Neural crest cell (in vitro differentiated cells): ENCODE measurements at regions not wholly inside any gene's neighbourhood (a gene's known extent, or its start where the extent isn't known, plus 50 kb on each side); places are given as distances from the start of the nearest gene placed in this dataset.

Experiments used
- DNase-seq: peaks from one replicate; pipeline ENCODE4 v3.0.0; 2021; ENCODE audit warnings: low read depth, mixed read lengths, low spot score
- H3K27ac Mint-ChIP-seq: one replicate; pipeline ENCODE4 v1.8.0; 2021; ENCODE audit warnings: mild to moderate bottlenecking, mixed read lengths; ENCODE audit not compliant: unreplicated experiment
- H3K27me3 Mint-ChIP-seq: 2 replicates; pipeline ENCODE4 v1.8.0; 2021; ENCODE audit warnings: low read depth, mild to moderate bottlenecking, mixed read lengths
- H3K36me3 Mint-ChIP-seq: 2 replicates; pipeline ENCODE4 v1.8.0; 2021; ENCODE audit warnings: low read depth, mild to moderate bottlenecking, mixed read lengths
- H3K4me1 Mint-ChIP-seq: 2 replicates; pipeline ENCODE4 v1.8.0; 2021; ENCODE audit warnings: mixed read lengths
- H3K4me3 Mint-ChIP-seq: one replicate; pipeline ENCODE4 v1.8.0; 2021; ENCODE audit warnings: mild to moderate bottlenecking, mixed read lengths
- H3K9me3 Mint-ChIP-seq: 2 replicates; pipeline ENCODE4 v1.8.0; 2021; ENCODE audit warnings: mixed read lengths
- TF ChIP-seq, protein P1 (sequence below): fragments of 200-600 bp; sonication (generic); conservative IDR thresholded peaks from 2 replicates; pipeline ENCODE4 v1.5.0; 2021; ENCODE audit warnings: antibody characterized with exemption, mild to moderate bottlenecking

DNA sequence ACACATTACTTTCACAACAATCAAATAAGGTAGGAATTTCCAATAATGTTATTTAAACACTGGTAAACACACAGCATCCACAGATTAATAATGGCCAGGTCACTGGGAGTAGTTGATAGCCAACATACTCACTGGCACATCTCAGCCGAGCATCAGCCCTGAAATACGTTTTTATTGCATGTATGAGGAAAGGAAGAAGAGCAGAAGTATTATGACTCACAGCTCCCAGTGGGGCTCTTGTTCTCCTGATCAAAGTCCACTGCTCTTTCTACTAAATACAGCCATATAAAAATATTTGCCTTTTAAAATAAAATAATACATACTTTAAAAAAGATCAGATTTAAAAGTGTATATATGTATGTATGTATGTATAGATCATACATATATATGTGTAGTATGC, 999.6 kb downstream of the SUCLG1 start:
- Mint-ChIP-seq H3K4me3 (no peak overlapping the region), H3K27me3 (no peaks in the 10 kb centered on the region)

DNA sequence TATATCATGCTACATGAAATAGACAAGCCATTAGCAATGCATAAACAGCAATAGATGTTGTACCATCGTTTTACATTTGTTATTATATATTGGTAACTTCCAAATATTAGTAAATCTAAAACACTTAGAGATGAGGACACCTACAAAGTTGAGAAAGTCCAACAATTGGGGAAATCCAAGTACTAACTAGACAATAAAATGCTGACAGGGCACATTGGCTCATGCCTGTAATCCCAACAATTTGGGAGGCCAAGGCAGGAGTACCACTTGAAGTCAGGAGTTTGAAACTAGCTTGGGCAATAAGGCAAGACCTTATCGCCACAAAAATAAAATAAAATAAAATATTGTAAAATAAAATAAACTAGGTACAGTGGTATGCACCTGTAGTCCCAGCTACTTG, 1023.1 kb downstream of the SUCLG1 start:
- H3K27me3 Mint-ChIP-seq = no peaks in the 10 kb centered on the region
- H3K4me3 Mint-ChIP-seq = no peak overlapping the region
- no peak for DNase-seq
- TF ChIP-seq, protein P1, sequence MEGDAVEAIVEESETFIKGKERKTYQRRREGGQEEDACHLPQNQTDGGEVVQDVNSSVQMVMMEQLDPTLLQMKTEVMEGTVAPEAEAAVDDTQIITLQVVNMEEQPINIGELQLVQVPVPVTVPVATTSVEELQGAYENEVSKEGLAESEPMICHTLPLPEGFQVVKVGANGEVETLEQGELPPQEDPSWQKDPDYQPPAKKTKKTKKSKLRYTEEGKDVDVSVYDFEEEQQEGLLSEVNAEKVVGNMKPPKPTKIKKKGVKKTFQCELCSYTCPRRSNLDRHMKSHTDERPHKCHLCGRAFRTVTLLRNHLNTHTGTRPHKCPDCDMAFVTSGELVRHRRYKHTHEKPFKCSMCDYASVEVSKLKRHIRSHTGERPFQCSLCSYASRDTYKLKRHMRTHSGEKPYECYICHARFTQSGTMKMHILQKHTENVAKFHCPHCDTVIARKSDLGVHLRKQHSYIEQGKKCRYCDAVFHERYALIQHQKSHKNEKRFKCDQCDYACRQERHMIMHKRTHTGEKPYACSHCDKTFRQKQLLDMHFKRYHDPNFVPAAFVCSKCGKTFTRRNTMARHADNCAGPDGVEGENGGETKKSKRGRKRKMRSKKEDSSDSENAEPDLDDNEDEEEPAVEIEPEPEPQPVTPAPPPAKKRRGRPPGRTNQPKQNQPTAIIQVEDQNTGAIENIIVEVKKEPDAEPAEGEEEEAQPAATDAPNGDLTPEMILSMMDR = no peak
- H3K9me3 Mint-ChIP-seq = no peaks in the 10 kb centered on the region
- H3K27ac Mint-ChIP-seq = no peak overlapping the region
- no peaks in the 10 kb centered on the region for H3K36me3 Mint-ChIP-seq
- no peaks in the 10 kb centered on the region for H3K4me1 Mint-ChIP-seq

More for the DNA sequence above, 999.6 kb downstream of the SUCLG1 start:
- no peaks in the 10 kb centered on the region for H3K4me1 Mint-ChIP-seq
- H3K27ac Mint-ChIP-seq = no peak overlapping the region
- no peaks in the 10 kb centered on the region for H3K36me3 Mint-ChIP-seq
- TF ChIP-seq, protein P1 = no peak
- H3K9me3 Mint-ChIP-seq = peaks cover 4% of the 10 kb centered on the region
- no peak for DNase-seq

DNA sequence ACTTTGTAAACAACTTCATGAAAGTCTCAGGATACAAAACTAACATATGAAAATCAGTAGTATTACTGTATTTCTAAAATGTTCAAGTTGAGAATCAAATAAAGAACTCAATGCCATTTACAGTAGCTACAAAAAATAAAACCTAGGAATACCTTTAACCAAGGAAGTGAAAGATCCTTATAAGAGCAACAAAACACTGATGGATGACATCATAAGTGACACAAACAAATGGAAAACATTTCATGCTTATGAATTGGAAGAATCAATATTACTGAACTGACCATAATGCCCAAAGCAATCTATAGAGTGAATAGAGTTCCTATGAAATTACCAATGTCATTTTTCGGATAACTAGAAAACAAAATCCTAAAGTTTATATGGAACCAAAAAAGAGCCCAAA, 1038.1 kb downstream of the SUCLG1 start:
- no peak for DNase-seq
- Mint-ChIP-seq H3K27me3 (no peaks in the 10 kb centered on the region), H3K4me3 (no peak overlapping the region), H3K4me1 (no peaks in the 10 kb centered on the region), H3K27ac (no peak overlapping the region), H3K9me3 (peaks cover 19% of the 10 kb centered on the region), H3K36me3 (no peaks in the 10 kb centered on the region)
- TF ChIP-seq, protein P1 = no peak

DNA sequence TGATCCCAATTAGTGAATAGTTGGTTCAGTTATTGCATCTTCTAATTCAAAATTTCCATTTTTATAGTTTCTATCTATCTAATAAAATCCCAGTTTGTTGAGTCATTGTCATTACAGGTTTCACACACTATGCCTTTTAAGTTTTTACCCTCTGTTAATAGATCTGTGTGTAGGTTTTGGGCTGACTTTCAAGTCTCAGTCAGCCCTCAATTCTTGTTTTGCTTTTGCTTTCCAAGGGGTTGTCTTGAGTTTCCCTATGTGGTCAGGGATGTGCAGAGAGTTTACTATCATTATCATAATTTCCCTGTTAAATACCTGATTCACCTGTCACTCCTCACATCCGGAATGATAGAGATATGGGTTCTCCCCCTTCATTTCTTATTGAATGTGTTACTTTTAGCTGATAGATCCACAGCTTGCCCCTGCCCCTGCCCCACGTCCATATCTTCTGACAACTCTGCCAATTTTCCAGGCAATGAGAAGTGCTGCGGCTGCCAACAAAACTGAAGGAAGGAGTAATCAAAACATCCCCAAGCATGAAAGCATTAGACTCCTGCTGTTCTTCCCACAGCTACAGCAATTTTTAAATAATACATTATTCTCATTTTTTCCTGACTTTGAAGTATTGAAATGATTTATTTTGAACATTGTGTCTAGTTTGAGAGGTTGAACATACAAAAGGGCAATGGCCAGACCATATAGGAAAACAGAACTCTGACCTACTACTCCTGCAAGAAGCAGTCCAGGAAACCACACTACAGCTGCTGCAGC, 1064.8 kb downstream of the SUCLG1 start:
- TF ChIP-seq, protein P1 = no peak
- no peaks in the 10 kb centered on the region for H3K9me3 Mint-ChIP-seq
- no peak overlapping the region for H3K27ac Mint-ChIP-seq

DNA sequence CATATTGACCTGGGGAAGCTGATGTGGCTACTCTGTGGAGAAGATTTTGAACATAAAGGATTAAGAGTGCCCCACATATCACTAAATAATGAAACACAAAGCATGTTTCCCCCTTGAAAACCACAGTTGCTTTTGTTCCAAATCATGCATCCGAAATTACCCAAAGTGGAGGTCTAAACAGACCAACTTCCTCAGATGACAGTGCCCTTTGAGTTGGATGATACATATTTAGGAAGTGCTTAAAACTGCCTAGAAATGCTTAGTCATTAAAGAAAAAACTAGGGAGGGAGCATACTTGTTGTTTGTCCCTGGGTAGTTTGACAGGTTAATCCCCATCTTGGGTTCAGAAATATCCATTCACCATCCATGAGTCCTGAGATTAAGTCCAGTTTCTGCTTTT, 1070.3 kb downstream of the SUCLG1 start:
- no peak overlapping the region for H3K4me3 Mint-ChIP-seq
- DNase-seq = no peak
- H3K36me3 Mint-ChIP-seq = no peaks in the 10 kb centered on the region
- peaks cover 3% of the 10 kb centered on the region for H3K9me3 Mint-ChIP-seq
- H3K27me3 Mint-ChIP-seq = no peaks in the 10 kb centered on the region
- no peak overlapping the region for H3K27ac Mint-ChIP-seq
- TF ChIP-seq, protein P1 = no peak
- no peaks in the 10 kb centered on the region for H3K4me1 Mint-ChIP-seq

More for the DNA sequence above, 1064.8 kb downstream of the SUCLG1 start:
- Mint-ChIP-seq H3K27me3 (no peaks in the 10 kb centered on the region), H3K4me1 (no peaks in the 10 kb centered on the region), H3K36me3 (no peaks in the 10 kb centered on the region), H3K4me3 (no peak overlapping the region)
- no peak for DNase-seq
